ENCODE measurements at regions not wholly inside any gene's neighbourhood (a gene's known extent, or its start where the extent isn't known, plus 50 kb on each side); places are given as distances from the start of the nearest gene placed in this dataset.

GRCh38 chr2:187989925-187990623 lies 301.6 kb upstream of the GULP1 start:
- TF ChIP-seq YY1 (IDR thresholded peaks at IDR 0.05; ENCODE audit: insufficient read depth, insufficient read length) (no peak), SUZ12 (IDR thresholded peaks at IDR 0.05; ENCODE audit: extremely low read depth, insufficient read depth, insufficient read length) (no peak)
